Epithelial cell of esophagus (primary cell): ENCODE measurements at regions not wholly inside any gene's neighbourhood (a gene's known extent, or its start where the extent isn't known, plus 50 kb on each side); places are given as distances from the start of the nearest gene placed in this dataset.

Experiments
- DNase-seq: peaks from one replicate; pipeline ENCODE4 v3.0.0; 2010; ENCODE audit warnings: low read depth
- H3K4me3 ChIP-seq: 2 replicates; pipeline ENCODE4 v1.5.1; 2011; ENCODE audit warnings: mild to moderate bottlenecking, low read length, control low read depth
- TF ChIP-seq, protein P1 (sequence below): IDR thresholded peaks from 2 replicates; pipeline ENCODE4 v1.5.1; 2011; ENCODE audit warnings: low read depth, mild to moderate bottlenecking, low read length, control low read depth, inconsistent platforms; ENCODE audit not compliant: insufficient read depth; ENCODE audit errors: missing control alignments

DNA sequence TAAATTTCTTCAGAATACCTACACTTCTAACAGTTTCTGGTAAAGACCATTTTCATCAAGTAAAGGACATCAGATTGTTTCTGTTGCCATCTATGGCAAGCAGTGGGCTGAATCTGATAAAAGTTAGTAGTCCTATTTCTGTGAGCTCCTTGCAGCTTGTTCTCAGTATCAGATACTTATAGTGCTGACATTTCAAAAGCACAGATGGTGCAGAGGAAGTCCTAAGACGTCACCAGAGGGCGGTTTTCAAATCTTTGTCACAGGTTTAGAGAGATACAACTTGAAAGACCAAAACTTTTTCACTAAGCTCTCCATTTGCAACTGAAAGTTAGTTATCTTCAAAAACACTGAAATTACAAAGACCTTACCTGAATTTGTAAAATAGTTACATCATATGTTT is 719.8 kb downstream of the SLITRK1 start:
- DNase-seq, result no peak
- TF ChIP-seq, protein P1, sequence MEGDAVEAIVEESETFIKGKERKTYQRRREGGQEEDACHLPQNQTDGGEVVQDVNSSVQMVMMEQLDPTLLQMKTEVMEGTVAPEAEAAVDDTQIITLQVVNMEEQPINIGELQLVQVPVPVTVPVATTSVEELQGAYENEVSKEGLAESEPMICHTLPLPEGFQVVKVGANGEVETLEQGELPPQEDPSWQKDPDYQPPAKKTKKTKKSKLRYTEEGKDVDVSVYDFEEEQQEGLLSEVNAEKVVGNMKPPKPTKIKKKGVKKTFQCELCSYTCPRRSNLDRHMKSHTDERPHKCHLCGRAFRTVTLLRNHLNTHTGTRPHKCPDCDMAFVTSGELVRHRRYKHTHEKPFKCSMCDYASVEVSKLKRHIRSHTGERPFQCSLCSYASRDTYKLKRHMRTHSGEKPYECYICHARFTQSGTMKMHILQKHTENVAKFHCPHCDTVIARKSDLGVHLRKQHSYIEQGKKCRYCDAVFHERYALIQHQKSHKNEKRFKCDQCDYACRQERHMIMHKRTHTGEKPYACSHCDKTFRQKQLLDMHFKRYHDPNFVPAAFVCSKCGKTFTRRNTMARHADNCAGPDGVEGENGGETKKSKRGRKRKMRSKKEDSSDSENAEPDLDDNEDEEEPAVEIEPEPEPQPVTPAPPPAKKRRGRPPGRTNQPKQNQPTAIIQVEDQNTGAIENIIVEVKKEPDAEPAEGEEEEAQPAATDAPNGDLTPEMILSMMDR, result no peak
- H3K4me3 ChIP-seq, result no peak overlapping the region

DNA sequence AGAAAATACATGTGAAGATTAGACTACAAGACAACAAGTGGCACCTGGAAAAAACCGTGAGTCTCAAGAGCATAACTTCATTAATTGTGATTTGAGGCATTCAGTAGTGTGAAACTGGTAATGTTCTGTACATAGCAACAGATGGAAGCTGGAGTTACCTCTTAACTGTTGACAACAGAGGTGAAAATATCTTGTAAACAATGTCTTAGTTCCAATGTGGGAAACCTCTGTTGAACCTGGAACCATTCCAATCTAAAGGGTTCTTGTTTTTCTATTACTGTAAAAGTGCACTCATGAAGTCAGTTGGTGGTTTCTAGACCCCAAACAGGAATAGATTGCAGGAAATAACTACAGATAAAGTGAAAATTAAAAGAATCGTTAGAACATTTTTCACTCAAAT is 728.4 kb downstream of the SLITRK1 start:
- TF ChIP-seq, protein P1, result no peak
- H3K4me3 ChIP-seq, result no peak overlapping the region
- no peak for DNase-seq

DNA sequence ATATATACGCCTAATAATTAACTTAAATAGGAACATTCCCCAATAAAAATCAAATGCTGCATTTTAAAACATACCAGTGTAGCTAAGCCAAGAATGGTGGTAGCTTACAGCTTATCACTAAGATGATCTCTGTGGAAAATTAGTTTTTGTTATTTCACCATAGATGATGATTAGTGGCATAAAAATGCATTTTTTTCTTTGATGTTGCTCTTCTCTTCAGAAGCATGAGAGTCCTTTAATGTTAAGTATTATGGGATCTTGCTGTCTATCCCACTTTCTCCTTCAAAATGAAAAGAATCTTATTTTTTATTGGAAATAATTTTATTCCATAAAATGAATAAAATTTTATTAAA is 731.0 kb downstream of the SLITRK1 start:
- DNase-seq, result no peak
- TF ChIP-seq, protein P1, result no peak
- H3K4me3 ChIP-seq, result no peak overlapping the region

DNA sequence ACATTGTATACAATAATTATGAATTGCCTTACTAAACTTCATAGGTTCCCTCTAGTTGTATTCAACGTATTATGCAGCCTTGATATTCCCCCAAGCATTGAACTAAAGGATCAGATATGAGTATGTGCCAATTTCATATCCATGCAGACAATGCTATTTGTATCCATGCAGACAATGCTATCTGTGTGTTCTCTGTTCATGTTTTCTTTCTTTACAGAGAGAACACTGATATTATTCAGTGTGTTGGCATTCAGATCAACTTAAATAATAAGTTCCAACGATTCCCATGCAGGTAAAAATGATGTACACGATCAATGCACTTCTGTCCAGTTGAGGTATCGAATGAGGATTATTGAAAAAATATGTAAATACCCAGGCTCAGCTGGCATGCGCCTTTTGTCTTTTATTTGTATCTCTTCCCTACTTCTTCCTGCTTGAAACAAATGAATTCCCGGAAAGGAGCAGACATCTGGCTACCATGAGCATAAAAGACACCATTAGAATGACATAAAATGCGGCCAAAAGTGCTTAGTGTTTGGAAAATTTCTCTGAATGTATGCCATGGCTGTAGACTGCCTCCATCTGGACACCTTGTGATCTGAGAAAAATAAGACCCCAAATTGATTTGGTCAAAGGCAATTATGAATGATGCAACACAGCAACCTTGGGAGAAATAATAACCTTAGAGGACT is 731.5 kb downstream of the SLITRK1 start:
- TF ChIP-seq, protein P1, result no peak
- DNase-seq, result no peak
- no peak overlapping the region for H3K4me3 ChIP-seq

DNA sequence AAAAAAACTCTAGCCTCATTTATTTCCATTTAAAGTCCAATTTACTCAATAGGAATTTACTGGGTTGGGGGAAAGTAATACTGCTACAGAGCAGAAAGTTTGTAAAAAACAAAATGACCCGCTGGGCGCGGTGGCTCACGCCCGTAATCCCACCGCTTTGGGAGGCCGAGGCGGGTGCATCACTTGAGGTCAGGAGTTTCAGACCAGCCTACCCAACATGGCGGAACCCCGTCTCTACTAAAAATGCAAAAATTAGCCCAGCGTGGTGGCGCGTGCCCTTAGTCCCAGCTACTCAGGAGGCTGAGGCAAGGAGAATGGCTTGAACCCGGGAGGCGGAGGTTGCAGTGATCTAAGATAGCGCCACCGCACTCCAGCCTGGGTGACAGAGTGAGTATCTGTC is 745.6 kb downstream of the SLITRK1 start:
- no peak for DNase-seq
- TF ChIP-seq, protein P1, result no peak
- no peak overlapping the region for H3K4me3 ChIP-seq

DNA sequence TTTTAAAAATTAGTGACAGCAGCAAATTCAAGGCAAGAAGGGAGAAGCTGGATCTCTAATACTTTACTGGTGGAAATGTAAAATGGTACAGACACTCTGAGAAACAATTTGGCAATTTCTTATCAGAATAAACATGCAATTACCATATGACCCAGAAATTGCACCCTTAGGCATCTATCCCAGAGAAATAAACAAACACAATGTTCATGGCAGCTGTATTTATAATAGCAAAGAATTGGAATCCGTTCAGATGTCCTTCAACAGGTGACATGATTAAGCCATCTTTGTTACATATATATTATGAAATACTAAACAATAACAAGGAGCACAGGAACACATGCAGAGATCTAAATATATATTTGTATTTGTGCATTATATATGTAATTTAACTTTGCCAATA is 756.5 kb downstream of the SLITRK1 start:
- no peak for DNase-seq
- TF ChIP-seq, protein P1, result no peak
- H3K4me3 ChIP-seq, result no peak overlapping the region

DNA sequence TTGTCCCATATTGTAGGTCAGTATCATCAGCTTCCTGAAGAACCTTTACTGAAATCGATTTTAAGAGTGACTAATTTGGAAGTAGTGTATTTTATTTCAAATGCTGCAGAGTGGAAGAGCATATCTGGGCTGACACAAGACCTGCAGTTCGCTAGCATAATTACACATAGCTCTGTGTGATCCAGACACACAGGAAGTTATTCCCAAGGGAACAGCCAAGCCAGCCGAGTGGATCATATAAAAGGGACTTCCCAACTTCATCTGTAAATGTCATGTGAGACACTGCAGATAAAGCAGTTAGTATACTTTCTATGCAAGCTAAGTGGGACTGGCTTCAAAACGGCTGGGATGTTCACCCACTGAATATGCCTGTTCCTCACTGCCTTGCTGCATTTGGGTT is 760.4 kb downstream of the SLITRK1 start:
- no peak for DNase-seq
- TF ChIP-seq, protein P1, result no peak

More for the DNA sequence above, 760.4 kb downstream of the SLITRK1 start:
- no peak overlapping the region for H3K4me3 ChIP-seq
